ENCODE measurements at regions not wholly inside any gene's neighbourhood (a gene's known extent, or its start where the extent isn't known, plus 50 kb on each side); places are given as distances from the start of the nearest gene placed in this dataset.

GRCh38 chr11:95536047-95536690 lies 253.4 kb downstream of the FAM76B start:
- DNase-seq (ENCODE audit: low spot score) (no peak), ATAC-seq (no peak)
- intact Hi-C loops (cut with DNase I) = no loop called here

GRCh38 chr11:95534809-95535208 lies 254.8 kb downstream of the FAM76B start:
- intact Hi-C loops (cut with DNase I) = no loop called here
- no peak for ATAC-seq
- no peak for DNase-seq (ENCODE audit: low spot score)

- intact Hi-C loops (cut with DNase I) = no loop called here
- ATAC-seq (no peak), DNase-seq (ENCODE audit: low spot score) (no peak)
These were observed 255.4 kb downstream of the FAM76B start for GRCh38 chr11:95534226-95534625.

GRCh38 chr11:95531116-95531515 lies 258.5 kb downstream of the FAM76B start:
- peak; percentile 51 for ATAC-seq
- no peak for DNase-seq (ENCODE audit: low spot score)
- intact Hi-C loops (cut with DNase I) = no loop called here

GRCh38 chr11:95524314-95525036 lies 265.1 kb downstream of the FAM76B start:
- intact Hi-C loops (cut with DNase I) = no loop called here
- DNase-seq (ENCODE audit: low spot score) (no peak), ATAC-seq (peak; percentile 36)

GRCh38 chr11:95522874-95523273 lies 266.7 kb downstream of the FAM76B start:
- intact Hi-C loops (cut with DNase I) = no loop called here
- ATAC-seq = no peak
- DNase-seq (ENCODE audit: low spot score) = no peak

GRCh38 chr11:95521862-95522261 lies 267.7 kb downstream of the FAM76B start:
- DNase-seq (ENCODE audit: low spot score) = no peak
- no peak for ATAC-seq
- intact Hi-C loops (cut with DNase I) = no loop called here

GRCh38 chr11:95521133-95521542 lies 268.4 kb downstream of the FAM76B start:
- intact Hi-C loops (cut with DNase I) = no loop called here
- DNase-seq (ENCODE audit: low spot score) (no peak), ATAC-seq (no peak)

GRCh38 chr11:95520369-95521132 lies 269.0 kb downstream of the FAM76B start:
- DNase-seq (ENCODE audit: low spot score) (no peak), ATAC-seq (no peak)
- intact Hi-C loops (cut with DNase I) = no loop called here

- no peak for DNase-seq (ENCODE audit: low spot score)
- intact Hi-C loops (cut with DNase I) = no loop called here
- no peak for ATAC-seq
These were observed 269.7 kb downstream of the FAM76B start for GRCh38 chr11:95519912-95520311.

- intact Hi-C loops (cut with DNase I) = no loop called here
- no peak for DNase-seq (ENCODE audit: low spot score)
- ATAC-seq = no peak
These were observed 272.1 kb downstream of the FAM76B start for GRCh38 chr11:95517453-95517852.

GRCh38 chr11:95516786-95517185 lies 272.8 kb downstream of the FAM76B start:
- intact Hi-C loops (cut with DNase I) = no loop called here
- no peak for DNase-seq (ENCODE audit: low spot score)
- no peak for ATAC-seq

- no peak for DNase-seq (ENCODE audit: low spot score)
- intact Hi-C loops (cut with DNase I) = no loop called here
- no peak for ATAC-seq
These were observed 273.4 kb downstream of the FAM76B start for GRCh38 chr11:95516175-95516574.

- DNase-seq (ENCODE audit: low spot score) (no peak), ATAC-seq (no peak)
- intact Hi-C loops (cut with DNase I) = no loop called here
These were observed 274.2 kb downstream of the FAM76B start for GRCh38 chr11:95515371-95515770.

- intact Hi-C loops (cut with DNase I) = no loop called here
- ATAC-seq = peak; percentile 59
- DNase-seq (ENCODE audit: low spot score) = no peak
These were observed 275.0 kb downstream of the FAM76B start for GRCh38 chr11:95514416-95515110.

GRCh38 chr11:95512682-95513081 lies 276.9 kb downstream of the FAM76B start:
- DNase-seq (ENCODE audit: low spot score) (peak; percentile 65), ATAC-seq (peak; percentile 90)
- intact Hi-C loops (cut with DNase I) = no loop called here

- DNase-seq (ENCODE audit: low spot score) = no peak
- intact Hi-C loops (cut with DNase I) = no loop called here
These were observed 277.4 kb downstream of the FAM76B start for GRCh38 chr11:95512177-95512576.

GRCh38 chr11:95508219-95508890 lies 277.4 kb upstream of the SESN3 start:
- ATAC-seq (peak; percentile 72), DNase-seq (ENCODE audit: low spot score) (no peak)
- intact Hi-C loops (cut with DNase I) = no loop called here

More at GRCh38 chr11:95512177-95512576, 277.4 kb downstream of the FAM76B start:
- peak; percentile 80 for ATAC-seq

GRCh38 chr11:95507794-95508193 lies 276.8 kb upstream of the SESN3 start:
- intact Hi-C loops (cut with DNase I) = no loop called here
- DNase-seq (ENCODE audit: low spot score) = no peak
- no peak for ATAC-seq
